NCI-H128 (cell line): ENCODE measurements at regions not wholly inside any gene's neighbourhood (a gene's known extent, or its start where the extent isn't known, plus 50 kb on each side); places are given as distances from the start of the nearest gene placed in this dataset.

Source experiments
- DNase-seq: peaks from one replicate; lab custom pipeline; 2025; ENCODE audit not compliant: unreplicated experiment; lab: John Stamatoyannopoulos, UW

GRCh38 chr3:178440043-178440442, 96.2 kb upstream of the KCNMB2 start:
- DNase-seq, result no peak

GRCh38 chr3:178443634-178444033, 92.6 kb upstream of the KCNMB2 start:
- no peak for DNase-seq

- no peak for DNase-seq
Observed at GRCh38 chr3:178445139-178445538, 91.1 kb upstream of the KCNMB2 start.

GRCh38 chr3:178446059-178446458, 90.2 kb upstream of the KCNMB2 start:
- no peak for DNase-seq

GRCh38 chr3:178450476-178450875, 85.8 kb upstream of the KCNMB2 start:
- DNase-seq, result no peak

GRCh38 chr3:178451799-178452198, 84.4 kb upstream of the KCNMB2 start:
- no peak for DNase-seq

GRCh38 chr3:178454726-178455125, 81.5 kb upstream of the KCNMB2 start:
- no peak for DNase-seq

GRCh38 chr3:178455226-178455625, 81.0 kb upstream of the KCNMB2 start:
- DNase-seq, result no peak

- DNase-seq, result no peak
Observed at GRCh38 chr3:178455946-178456345, 80.3 kb upstream of the KCNMB2 start.

- DNase-seq, result no peak
Observed at GRCh38 chr3:178456621-178457285, 79.5 kb upstream of the KCNMB2 start.

GRCh38 chr3:178457511-178457910, 78.7 kb upstream of the KCNMB2 start:
- no peak for DNase-seq

- DNase-seq, result no peak
Observed at GRCh38 chr3:178458313-178459037, 77.8 kb upstream of the KCNMB2 start.

GRCh38 chr3:178459038-178459410, 77.2 kb upstream of the KCNMB2 start:
- DNase-seq, result no peak

- DNase-seq, result no peak
Observed at GRCh38 chr3:178465260-178466180, 70.7 kb upstream of the KCNMB2 start.

GRCh38 chr3:178472941-178473340, 63.3 kb upstream of the KCNMB2 start:
- no peak for DNase-seq

- no peak for DNase-seq
Observed at GRCh38 chr3:178474526-178474925, 61.7 kb upstream of the KCNMB2 start.

- DNase-seq, result no peak
Observed at GRCh38 chr3:178475062-178475461, 61.2 kb upstream of the KCNMB2 start.

- DNase-seq, result no peak
Observed at GRCh38 chr3:178476886-178477285, 59.4 kb upstream of the KCNMB2 start.

- DNase-seq, result no peak
Observed at GRCh38 chr3:178479446-178479845, 56.8 kb upstream of the KCNMB2 start.

GRCh38 chr3:178479860-178480259, 56.4 kb upstream of the KCNMB2 start:
- DNase-seq, result no peak

- DNase-seq, result no peak
Observed at GRCh38 chr3:178480274-178480673, 56.0 kb upstream of the KCNMB2 start.

- no peak for DNase-seq
Observed at GRCh38 chr3:178480795-178481194, 55.4 kb upstream of the KCNMB2 start.
